ENCODE measurements at regions not wholly inside any gene's neighbourhood (a gene's known extent, or its start where the extent isn't known, plus 50 kb on each side); places are given as distances from the start of the nearest gene placed in this dataset.

DNA sequence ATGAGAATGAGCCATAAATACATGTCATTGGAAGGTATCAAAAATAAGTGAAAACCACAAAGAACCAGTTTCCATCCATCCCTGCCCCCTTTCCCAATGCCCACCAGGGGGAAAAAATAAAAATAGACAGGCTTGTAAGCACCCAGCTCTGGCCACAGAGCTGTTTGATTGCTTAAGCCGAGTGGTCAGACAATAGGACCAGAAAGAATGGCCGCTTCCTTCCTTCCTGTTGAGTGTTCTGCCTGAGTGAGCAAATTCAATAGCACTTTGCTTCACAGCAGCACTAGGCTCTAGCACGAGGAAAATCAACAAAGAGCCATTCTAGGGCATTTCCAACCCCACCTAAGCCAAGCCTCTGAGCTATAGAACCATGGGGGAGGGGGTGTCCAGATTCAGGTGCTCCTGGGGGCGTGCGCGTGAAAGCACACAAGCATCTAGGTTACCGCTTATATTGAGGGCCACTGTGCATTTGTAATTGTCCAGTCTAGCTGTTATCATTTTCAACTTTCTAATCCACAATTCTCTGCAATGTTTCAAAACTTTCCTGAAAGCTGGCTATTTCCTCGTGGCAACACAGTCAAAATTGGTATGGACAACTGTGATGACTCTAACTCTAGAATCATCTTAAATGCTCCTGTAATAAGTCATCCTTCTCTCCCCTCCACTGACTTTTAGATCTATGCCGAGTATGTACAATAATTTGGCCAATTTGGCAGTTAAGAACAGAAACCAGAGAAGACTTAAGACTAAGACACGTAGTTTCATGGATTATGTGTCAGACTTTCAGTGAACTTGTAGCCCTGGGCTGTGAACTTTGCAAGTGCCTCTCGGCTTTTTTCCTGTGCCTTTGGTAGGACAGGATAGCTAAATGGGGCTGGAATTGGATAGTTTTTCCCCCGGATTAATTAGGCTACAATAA is 64.3 kb downstream of the SPRY2 start:
- TF ChIP-seq EZH2 (IDR thresholded peaks at IDR 0.05; ENCODE audit: low read length) = no peak
- TF ChIP-seq, protein P1, sequence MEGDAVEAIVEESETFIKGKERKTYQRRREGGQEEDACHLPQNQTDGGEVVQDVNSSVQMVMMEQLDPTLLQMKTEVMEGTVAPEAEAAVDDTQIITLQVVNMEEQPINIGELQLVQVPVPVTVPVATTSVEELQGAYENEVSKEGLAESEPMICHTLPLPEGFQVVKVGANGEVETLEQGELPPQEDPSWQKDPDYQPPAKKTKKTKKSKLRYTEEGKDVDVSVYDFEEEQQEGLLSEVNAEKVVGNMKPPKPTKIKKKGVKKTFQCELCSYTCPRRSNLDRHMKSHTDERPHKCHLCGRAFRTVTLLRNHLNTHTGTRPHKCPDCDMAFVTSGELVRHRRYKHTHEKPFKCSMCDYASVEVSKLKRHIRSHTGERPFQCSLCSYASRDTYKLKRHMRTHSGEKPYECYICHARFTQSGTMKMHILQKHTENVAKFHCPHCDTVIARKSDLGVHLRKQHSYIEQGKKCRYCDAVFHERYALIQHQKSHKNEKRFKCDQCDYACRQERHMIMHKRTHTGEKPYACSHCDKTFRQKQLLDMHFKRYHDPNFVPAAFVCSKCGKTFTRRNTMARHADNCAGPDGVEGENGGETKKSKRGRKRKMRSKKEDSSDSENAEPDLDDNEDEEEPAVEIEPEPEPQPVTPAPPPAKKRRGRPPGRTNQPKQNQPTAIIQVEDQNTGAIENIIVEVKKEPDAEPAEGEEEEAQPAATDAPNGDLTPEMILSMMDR (optimal IDR thresholded peaks at IDR 0.05 in 1 of 3, IDR thresholded peaks at IDR 0.05 in 1 of 3, conservative IDR thresholded peaks at IDR 0.05 in 1 of 3; ENCODE audit: extremely low read depth in 1 of 3, insufficient read depth in 2 of 3, low read length in 3 of 3) = no peak

Data from keratinocyte (primary cell).